ENCODE measurements at regions not wholly inside any gene's neighbourhood (a gene's known extent, or its start where the extent isn't known, plus 50 kb on each side); places are given as distances from the start of the nearest gene placed in this dataset.
"Not testable (repeated sequence)": the region's sequence is repeated elsewhere in the genome, so short reads cannot be mapped to it uniquely, and the experiment has no call there.

DNA sequence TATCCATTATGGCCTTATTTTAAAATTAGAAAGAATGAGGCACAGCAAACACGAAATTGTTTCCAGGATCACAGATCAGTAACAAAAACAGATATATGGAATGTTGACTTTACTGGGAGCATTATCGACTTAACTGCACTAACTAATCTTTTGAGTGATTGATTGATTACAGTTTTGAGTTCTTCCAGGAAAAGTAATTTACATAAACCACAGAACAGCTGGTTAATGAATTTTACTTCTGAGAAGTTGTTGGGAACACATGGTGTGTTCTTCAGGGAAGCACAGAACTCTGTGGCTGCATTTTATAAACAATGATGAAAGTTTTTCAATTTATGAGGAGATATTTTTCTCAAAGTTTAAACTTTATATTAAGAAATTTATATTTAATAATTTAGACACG, 802.4 kb upstream of the ACO1 start:
- FAIRE-seq, result no peak

DNA sequence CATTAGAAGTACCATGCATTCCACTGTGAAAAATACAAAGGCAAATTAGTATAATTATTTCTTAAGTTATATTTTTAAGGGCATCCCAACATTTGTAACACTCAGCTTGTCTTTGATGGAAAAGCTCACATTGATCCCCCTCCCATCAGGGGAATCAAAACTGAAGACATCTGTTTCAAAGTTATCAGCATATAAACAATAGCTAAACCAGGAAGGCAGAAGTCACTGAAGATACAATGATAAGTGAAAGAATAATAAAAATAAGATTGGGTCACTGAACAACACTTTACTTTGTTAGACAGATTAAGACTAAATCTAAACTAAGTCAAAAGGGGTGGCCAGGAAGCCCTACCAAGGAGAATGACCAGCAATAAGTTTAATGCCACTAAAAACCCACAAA, 801.9 kb upstream of the ACO1 start:
- FAIRE-seq, result no peak
- no peak for DNase-seq (ENCODE audit: extremely low spot score, insufficient read length, low read depth)

More for the DNA sequence above, 802.4 kb upstream of the ACO1 start:
- DNase-seq (ENCODE audit: extremely low spot score, insufficient read length, low read depth), result no peak

DNA sequence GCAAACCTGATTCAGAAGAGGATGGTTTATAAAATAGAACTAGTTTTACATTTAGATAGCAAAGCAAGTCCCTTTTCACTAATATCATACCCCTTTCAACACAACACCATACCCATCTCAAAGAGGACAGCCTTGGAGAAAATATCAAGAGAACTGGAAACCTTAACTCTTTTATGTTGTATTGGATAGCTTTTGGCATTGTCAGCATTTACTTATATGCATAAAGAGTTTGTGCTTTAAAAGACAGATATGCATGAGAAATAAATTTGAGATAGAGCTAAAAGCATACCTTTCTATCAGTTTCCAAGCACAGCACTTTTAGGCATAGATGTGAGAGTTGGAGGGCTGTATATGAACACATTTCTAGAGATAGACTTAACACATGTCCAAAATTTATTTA, 799.3 kb upstream of the ACO1 start:
- DNase-seq (ENCODE audit: extremely low spot score, insufficient read length, low read depth) (no peak), FAIRE-seq (no peak)

DNA sequence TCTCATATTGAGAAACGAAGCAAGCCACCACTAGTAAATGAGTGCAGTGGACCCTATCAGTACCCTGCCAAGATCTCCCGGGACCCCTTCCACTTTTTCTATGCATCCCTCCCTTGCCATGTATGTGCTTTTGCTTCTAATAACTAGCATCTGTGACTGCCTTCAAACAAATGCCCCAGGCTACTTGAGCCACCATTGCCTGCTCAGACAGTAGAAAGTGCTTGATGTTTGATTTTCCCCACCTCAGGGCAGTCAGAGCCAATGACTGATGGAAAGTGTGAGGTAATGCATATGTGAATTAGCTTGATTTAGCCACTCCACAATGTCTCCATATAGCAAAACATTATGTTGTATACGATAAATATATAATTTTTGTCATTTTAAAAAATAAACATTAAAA, 797.3 kb upstream of the ACO1 start:
- no peak for DNase-seq (ENCODE audit: extremely low spot score, insufficient read length, low read depth)
- no peak for FAIRE-seq

DNA sequence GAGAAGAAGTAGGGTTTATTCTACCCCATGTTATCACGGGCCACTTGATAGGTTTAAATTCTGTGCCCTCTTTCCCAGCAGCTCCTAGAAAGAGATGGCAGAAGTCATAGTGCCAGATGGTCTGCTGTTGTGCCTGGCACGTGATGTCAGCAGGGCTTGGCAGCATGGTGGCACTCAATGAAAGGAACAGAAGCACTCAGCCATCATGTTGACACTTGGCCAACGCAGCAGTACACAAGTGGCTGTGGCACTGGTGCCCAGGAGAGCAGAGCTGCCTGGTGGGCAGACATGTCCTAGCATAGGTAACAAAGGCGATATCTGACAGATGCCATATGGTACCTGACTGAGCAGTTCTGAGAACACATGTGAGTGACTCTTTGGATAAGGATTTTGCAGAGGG, 796.4 kb upstream of the ACO1 start:
- no peak for DNase-seq (ENCODE audit: extremely low spot score, insufficient read length, low read depth)
- no peak for FAIRE-seq

DNA sequence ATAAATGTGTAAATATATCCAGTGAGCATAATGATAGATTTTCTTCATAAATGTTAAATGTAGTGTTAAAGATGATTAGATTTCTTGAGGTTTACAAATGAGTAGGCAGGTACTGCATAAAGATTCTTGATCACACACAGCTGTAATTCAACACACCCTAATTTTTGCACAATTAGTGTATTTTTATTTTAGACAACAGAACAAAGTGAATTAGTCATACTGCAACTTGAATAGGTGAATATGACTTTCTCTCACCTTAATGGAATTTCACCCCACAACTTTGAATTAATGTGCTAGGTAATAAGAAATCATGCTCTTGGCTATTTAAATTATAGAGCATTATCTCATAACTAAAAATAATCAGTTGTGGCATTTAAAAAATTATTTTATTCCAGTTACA, 795.7 kb upstream of the ACO1 start:
- DNase-seq (ENCODE audit: extremely low spot score, insufficient read length, low read depth) (no peak), FAIRE-seq (no peak)

DNA sequence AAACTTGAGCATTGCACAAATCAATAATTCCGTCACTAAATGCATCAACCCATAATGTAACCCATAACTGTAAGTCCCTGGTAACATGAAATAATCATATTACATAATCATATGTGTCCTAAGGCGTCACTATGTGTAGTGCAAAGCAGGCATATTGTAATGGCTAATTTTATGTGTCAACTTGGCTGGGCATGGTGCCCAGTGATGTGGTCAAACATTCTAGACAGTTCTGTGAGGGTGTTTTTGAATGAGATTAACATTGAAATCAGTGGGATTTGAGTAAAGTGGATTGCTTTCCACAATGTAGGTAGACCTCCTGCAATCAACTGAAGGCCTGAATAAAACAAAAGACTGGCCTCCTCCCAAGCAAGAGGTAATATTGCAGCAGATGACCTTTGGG, 794.4 kb upstream of the ACO1 start:
- FAIRE-seq, result no peak
- no peak for DNase-seq (ENCODE audit: extremely low spot score, insufficient read length, low read depth)

DNA sequence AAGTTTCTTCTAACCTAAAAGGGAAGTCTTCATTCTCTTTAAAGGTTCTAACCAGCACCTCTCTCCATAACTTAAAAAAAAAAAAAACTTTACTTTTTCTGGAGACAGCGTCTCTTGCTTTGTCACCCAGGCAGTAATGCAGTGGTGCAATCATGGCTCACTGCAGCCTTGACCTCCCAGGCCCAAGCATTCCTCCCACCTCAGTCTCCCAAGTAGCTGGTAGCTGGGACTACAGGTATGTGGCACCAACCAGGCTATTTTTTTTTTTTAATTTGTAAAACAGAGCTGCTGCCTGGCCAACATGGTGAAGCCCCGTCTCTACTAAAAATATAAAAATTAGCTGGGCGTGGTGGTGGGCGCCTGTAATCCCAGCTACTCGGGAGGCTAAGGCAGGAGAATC, 787.4 kb upstream of the ACO1 start:
- not testable (repeated sequence) for FAIRE-seq; DNase-seq (ENCODE audit: extremely low spot score, insufficient read length, low read depth)

DNA sequence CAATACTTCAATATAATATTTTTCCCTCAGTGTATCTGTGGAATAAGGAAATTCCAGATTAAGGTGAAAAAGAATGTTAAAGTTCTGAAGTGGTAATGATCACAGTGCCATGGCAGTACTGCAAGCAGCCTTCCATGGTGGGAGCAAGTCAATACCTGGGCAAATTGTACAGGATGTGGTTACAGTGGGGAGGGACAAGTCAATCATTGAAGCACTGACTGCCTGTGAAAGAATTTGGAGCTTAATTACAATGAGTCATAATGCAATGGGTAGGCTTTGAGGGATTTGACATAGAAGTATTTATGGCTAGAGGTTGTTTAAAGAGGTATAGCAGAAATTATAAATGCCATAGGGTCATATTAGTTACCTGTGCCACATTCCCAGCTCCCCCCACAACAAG, 786.5 kb upstream of the ACO1 start:
- FAIRE-seq (peak; percentile 9), DNase-seq (ENCODE audit: extremely low spot score, insufficient read length, low read depth) (no peak)

DNA sequence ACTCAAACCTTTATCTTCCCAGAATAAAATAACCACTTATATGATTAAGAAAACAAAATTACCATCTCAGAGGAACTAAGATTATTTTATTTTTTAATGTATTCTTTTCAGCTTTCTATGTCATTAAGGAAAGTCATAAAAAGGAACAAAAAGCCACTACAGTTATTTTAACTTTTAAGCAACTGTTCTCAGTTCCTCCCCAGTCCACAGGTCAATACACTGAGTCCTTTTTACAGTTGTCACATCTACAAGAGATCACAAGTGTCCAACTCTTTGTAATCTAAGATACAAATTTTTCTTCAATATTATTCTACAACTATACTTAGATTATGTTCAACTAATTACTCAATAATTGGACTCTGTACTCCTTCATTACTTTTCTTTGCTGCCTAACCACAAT, 782.8 kb upstream of the ACO1 start:
- FAIRE-seq, result no peak
- no peak for DNase-seq (ENCODE audit: extremely low spot score, insufficient read length, low read depth)

DNA sequence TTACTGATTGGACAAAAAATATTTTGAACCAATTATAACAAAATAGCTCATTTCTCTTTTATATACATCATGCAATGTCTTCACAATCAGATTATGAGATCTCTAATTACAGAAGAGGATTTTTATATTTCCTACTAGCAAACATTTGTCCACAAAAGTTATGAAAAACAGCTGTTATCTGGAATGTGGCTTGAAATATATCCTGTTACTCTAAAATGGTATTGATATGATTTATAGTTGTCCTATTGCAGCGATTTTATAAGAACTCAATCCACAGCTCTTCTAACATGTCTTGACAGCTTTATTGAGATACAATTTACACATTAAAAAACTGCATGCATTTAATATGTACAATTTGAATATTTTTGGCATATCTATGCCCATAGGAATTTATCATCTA, 779.9 kb upstream of the ACO1 start:
- DNase-seq (ENCODE audit: extremely low spot score, insufficient read length, low read depth) (no peak), FAIRE-seq (no peak)

DNA sequence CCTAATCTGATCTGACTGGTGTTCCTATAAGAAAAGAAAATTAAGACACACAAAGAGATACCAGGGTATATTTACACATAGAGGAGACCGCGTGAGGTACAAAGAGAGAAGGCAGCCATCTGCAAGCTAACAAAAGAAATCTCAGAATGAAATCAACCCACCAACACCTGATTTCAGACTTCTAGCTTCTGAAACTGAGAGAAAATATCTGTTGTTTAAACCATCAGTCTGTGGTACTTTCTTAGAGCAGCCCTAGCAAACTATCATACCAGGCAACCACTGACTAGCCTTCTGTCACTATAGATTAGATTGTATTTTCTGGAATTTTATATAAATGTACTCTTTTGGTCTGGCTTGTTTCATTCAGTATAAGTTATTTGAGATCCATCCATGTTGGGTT, 779.3 kb upstream of the ACO1 start:
- DNase-seq (ENCODE audit: extremely low spot score, insufficient read length, low read depth) (no peak), FAIRE-seq (no peak)

DNA sequence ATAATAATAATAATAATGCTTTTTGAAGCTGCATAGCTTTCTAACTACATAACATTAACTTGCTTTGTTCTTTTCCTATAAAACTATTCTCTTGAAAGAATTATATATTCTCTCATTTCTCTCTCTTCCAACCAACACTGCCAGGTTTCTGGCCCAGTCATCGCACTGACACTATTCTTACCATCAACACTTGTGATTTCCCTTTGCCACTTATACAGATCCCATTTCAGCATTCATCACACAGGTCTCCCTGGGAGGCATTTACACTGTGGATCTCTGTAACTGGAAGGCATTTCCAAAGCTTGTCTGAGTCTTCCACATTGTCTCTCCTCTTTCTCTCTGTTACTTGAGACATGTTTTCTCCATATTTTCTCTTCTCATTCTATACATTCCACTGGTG, 777.8 kb upstream of the ACO1 start:
- no peak for DNase-seq (ENCODE audit: extremely low spot score, insufficient read length, low read depth)
- no peak for FAIRE-seq

DNA sequence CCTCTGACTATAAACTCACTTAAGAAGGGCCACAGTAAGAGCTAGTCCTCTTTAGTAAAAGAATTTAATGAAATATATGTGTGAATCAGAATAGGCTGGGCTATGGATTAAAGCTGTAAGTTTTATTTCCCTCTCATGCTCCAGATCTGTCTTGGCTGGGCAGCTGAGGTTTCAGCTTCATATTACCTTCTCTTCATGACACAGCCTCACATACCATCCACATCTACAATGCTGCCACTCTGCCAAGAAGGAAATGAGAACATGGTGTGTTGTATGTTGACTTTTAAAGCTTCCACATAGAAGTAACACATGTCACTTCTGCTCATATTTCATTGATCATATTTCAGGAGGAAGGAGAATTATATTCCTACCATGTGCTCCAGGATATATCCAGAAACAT, 776.0 kb upstream of the ACO1 start:
- FAIRE-seq (no peak), DNase-seq (ENCODE audit: extremely low spot score, insufficient read length, low read depth) (no peak)

DNA sequence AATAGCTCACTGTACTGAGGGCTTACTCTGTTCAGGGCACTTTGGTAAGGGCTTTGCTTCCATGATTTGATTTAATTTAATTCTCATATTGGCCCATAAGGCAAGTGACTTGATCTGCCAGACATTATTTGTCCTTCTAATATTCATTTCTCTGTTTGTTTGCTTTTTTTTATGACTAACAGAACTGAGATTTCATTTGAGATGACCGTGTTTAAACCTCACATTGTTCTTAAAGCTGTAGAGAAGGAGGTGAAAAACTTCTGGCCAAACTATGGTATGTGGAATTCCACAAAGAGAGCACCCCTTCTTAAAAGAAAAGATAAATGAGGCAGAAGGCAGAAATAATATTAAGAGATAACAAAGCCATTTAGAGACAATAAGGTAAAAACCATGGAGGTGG, 775.6 kb upstream of the ACO1 start:
- no peak for DNase-seq (ENCODE audit: extremely low spot score, insufficient read length, low read depth)
- FAIRE-seq, result no peak

DNA sequence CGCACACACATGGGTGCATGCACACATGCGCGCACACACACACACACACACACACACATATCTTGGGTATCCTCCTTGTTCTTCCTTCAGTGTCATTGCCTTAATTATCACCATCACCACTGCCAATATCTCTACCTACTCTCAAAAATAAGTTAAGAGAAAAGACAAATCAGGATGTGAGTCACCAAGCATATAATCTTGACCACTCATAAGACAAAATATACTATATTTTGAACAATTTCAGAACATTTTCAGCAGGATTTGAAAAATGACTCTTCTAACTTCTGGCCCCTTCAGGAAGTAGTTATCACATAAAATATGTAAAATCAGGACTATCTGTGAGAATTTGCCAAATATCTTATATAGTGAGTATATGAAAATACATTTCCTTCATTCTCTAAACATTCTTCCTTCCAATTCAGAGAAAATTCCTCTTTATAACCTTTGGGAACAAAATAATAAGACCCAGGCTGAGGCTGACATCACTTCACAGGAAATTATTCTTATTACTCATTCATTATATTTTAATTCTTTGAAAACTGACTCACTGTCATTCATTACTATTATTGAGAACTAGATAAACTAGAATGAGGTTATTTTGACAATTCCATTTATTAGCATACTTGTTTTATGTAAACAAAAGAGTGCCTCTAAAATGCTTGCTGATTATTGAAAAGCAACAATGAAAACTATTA, 772.0 kb upstream of the ACO1 start:
- DNase-seq (ENCODE audit: extremely low spot score, insufficient read length, low read depth), result no peak
- no peak for FAIRE-seq

DNA sequence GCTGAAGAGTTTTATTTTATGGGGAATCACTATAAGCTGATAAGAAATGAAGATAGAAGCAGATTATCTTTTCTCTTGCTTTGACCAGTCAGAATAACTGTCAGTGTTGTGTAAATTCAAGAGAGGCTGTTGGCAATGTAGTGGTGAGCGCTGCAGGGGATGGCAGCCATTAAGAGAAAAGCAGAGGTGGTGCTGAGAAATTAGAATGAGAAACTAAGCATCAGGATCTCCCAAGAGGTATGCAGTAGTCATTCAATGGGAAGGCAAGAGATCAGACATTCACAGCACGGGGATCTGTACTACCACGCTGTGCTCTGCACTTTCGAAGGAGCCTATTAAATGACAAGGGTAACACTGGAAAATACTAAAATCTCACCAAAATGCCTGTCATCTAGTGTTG, 768.5 kb upstream of the ACO1 start:
- FAIRE-seq (no peak), DNase-seq (ENCODE audit: extremely low spot score, insufficient read length, low read depth) (no peak)

DNA sequence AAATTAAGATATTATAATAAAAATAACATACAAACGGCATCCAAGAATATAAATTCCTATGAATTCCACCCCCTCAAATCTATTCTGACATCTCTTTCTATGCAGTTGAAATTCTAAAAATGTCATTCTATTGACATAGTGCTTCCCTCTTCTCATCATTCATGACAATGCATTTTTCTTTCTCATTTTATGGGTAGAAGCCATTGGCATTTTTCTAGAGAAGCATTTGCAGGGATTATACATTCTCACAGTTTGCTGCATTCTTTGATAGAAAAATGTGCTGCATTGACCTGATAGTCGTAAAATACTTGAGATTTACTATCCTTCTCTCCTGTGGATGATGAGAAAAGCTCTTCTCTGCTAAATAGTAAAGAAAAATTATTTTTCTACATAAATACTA, 760.9 kb upstream of the ACO1 start:
- DNase-seq (ENCODE audit: extremely low spot score, insufficient read length, low read depth) (no peak), FAIRE-seq (no peak)

DNA sequence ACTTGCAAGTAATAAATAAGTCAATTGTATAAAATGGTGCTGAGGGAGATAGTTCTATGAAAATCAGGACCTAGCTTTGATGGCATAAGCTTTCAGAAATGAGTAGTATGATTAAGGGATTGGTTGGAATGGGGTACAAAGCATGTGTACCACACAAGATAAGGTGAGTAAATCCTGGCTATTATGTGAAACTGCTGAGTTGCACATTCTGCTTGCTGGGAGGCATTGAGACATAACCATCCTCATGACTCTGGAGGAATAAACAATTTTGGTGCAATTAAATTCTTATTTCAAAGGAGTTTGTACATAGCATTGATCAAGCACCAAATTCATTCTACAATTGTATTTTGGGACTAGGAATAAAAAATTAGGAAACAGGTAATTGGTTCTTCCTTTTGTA, 755.2 kb upstream of the ACO1 start:
- FAIRE-seq (no peak), DNase-seq (ENCODE audit: extremely low spot score, insufficient read length, low read depth) (no peak)

DNA sequence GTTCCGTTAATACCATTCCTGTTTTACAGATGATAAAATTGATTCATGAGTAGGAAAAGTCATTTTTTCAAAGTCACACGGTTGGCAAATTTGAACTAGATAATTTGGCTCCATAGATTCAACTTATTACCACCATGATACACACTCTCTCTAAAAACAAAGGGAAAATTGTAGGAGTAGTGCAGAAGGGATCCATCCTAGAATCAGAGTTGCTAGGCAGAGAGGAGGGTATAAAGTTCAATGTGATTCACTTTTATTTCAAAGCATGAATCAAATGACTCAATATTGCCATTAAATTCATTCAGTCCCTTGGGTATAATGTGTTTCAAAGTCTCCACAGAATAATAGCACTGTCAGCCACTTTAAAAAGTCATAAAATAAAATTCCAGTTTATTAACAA, 747.2 kb upstream of the ACO1 start:
- no peak for FAIRE-seq
- no peak for DNase-seq (ENCODE audit: extremely low spot score, insufficient read length, low read depth)

DNA sequence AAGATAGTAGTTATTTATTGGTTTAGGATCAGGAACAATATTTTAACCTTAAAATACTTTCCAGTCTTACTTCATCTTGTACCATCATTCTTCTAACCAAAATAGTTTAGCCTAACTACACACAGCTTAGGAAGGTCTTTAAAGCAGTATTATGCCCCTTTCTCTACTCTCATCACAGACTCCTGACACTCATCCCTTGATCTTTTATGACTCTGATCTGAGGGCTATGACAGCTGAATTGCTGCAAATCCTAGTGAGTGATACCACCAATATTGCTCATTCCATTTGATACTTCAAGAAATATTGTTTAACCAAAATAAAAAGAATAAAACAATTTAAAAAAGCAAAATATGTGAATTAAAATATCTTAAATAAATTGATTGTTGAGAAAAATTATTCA, 746.6 kb upstream of the ACO1 start:
- no peak for FAIRE-seq

DNA sequence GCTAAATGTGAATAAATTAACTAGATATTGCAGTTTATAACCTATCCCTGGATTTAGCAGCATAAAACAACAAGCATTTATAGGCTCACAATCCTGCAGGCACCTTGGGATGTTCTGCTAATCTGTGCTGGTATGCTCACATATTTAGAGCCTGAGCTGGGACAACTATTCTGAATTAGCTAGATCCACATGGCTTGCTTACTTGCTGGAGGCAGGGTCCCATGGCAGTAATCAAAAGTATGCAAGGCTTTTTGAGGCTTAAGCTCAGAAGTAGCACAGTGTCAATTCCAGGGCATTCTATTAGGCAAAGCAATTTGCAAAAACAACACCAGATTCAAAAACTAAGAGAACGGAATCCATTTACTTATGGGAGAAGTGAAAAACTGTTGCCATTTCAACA, 745.0 kb upstream of the ACO1 start:
- no peak for FAIRE-seq
- DNase-seq (ENCODE audit: extremely low spot score, insufficient read length, low read depth), result no peak

More for the DNA sequence above, 746.6 kb upstream of the ACO1 start:
- DNase-seq (ENCODE audit: extremely low spot score, insufficient read length, low read depth), result no peak

DNA sequence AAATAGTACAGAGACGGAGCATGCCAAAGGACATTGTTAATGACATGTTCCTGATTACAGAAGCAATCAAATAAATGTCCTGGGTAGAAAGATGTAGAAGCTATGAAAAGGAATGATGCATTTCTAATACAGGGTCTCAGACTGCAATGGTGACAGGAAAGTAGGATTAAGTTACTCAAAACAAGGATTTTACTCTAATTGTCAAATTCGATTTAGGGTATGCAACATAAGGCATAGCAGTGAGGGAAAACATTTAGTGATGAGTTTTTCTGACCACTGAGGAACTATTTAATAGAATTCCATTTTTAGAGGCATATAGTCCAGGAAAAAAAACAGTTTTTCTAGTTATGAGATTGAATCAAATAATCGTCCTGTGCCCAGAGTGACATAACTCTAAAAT, 715.1 kb upstream of the ACO1 start:
- DNase-seq (ENCODE audit: extremely low spot score, insufficient read length, low read depth) (no peak), FAIRE-seq (no peak)

Data from GM18507 (cell line).